Stimulated activated CD8-positive, alpha-beta memory T cell treated with anti-CD3 and anti-CD28 coated beads, Interleukin-2, amount 100 ng/mL, for 48 hours (primary cell): ENCODE measurements at regions not wholly inside any gene's neighbourhood (a gene's known extent, or its start where the extent isn't known, plus 50 kb on each side); places are given as distances from the start of the nearest gene placed in this dataset.

Experiments
- DNase-seq, 2 donors: peaks; one replicate each; pipeline ENCODE4 v3.0.0-alpha.2; 2020; ENCODE audit warnings: low read depth in 2 of 2

DNA sequence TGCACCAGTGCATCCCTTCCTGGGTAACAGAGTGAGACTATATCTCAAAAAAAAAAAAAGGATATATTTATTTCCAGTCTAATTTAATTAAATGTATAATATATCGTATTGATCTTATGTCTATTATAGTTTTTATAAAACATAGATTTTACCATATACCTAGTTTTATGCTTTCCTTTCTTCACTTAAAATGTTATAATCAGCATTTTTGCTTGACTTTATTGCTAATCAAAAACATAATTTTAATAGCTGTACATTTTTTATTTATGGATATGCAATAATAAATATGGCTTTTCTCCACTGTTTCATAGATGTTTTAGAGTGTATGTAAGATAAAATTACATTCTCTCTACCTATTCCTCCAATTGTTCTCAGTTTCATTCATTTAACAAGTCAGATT, 958.0 kb downstream of the EPHA4 start:
- no peak for DNase-seq

DNA sequence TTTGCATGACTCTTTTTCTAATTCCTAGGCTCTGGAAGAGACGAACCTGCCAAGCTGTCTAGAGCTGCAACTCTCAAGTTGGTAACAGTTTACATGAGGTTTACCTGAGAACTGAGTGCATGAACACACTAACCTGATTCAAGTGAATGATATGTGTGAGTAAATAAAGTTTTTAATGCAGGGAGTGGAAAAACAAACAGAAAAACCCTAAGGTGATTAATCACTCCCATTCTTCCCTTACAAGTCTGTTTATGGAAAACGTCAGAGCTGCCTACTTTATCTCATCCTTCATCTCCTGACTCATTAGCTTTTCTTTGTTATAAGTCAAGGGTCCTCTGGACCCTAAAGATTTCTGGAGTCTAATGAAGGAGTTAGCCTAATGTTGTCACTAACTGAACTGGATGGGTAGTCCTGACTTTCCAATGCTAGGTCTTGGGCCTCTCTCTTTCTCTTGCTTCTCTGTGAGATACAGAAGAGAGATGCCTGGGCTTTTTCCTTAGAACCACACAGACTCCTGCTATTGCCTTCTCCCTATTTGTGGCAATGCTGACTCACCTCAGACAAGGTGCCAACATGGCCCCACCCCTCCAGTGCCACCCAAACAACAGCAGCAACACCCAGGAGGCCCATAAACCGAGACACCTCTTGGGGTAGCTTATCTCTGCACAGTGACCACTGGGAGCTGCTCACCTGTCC, 952.4 kb downstream of the EPHA4 start:
- no peak for DNase-seq

- no peak for DNase-seq
These were observed 945.5 kb downstream of the EPHA4 start for GRCh38 chr2:220626603-220627002.

DNA sequence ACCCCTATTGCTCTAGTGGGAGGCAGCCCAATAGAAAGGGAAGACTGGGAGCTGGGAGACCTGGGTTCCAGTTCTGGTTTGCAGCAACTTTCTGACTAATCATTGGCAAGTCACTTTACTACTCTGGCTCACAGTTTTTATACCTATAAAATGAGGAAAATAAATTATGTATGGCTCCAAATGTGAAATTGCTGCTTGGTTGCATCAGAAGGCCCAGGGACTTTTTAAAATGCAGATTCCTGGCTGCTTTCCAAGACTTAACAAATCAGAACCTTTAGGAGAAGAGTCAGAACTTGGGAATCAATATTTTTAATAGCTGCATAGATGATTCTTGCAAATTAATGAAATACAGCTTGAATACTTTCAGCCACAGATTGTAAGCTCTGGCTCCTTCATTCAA, 943.9 kb downstream of the EPHA4 start:
- no peak for DNase-seq

GRCh38 chr2:220641137-220641536, 931.0 kb downstream of the EPHA4 start:
- no peak for DNase-seq

- no peak for DNase-seq
These were observed 925.7 kb downstream of the EPHA4 start for GRCh38 chr2:220646424-220646823.

- DNase-seq = no peak
These were observed 923.5 kb downstream of the EPHA4 start for GRCh38 chr2:220648628-220649027.

DNA sequence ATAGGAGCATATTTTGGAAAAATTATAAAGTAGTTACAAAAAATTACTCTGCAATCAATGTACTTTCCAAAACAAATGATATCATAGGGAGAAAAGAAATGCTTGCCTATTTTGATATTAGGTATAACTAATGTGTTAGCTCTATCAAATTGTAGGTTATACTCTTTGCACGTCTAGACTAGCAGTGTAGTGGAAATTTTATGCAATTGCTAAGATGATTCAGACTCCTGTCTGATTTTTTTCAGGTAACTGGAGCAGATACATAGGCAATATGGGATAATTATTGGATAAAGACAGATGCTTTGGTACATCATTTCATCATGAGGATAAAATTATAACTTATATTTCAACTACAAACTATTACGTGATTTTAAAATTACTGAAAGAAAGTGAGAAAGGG, 918.3 kb downstream of the EPHA4 start:
- DNase-seq = no peak

GRCh38 chr2:220654322-220654721, 917.8 kb downstream of the EPHA4 start:
- no peak for DNase-seq

DNA sequence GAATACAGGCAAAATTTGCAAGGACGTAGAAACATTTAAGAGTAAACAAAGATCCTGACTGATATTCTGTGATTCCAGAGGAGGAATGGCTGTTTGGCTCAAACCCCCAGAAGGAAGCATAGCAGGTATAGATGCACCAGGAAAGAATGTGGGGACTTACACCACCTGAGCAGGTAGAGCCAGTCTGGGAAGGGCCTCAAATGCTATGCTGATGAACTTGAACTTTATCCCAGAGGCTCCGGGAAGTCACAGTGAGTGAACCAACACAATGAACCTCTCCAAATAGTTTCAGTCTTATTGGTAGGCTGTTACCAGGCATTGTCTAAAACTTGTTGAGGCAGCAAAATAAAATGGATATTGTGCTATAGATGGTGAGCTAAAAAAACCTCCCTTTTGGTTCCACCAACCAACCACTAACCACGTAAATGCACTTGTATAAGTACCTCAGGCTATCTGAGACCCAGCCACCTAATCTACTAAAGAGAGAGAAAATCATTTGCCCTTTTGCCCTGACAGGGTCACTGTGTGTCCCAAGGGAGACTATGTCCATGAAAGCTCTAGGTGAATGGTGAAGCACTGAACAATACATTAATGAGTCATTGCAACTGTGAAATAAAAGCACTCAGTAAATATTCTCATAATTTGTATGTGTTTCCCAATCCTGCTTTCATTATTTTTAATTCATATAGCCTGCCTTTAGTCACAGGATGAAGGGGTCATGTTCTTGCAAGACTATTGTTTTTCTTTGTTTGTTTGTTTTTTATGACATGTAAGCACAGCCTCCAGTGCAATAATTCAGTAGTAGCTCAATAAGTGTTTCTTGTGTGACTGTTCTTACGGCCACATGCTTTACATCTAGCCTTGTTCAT, 911.6 kb downstream of the EPHA4 start:
- no peak for DNase-seq

DNA sequence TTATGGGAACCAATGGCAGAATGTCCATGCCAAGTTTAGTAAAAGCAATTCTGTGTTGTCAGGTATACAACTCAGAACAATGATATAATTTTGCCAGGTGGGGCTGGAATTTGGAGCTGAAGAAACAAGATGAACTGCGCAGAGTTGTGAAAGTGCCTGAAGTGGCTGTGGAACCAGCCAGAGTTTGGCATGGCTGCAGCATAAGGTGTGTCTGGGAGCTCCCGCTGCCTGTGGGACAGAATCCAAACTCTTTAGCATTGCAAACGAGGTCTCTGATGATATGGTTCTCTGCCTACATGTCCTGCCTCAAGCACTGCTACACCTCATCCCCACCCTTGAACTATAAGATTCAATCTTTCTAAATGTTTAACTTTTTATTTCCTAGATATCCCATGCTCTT, 909.7 kb downstream of the EPHA4 start:
- DNase-seq = no peak

- DNase-seq = no peak
These were observed 909.0 kb downstream of the EPHA4 start for GRCh38 chr2:220663065-220663464.

DNA sequence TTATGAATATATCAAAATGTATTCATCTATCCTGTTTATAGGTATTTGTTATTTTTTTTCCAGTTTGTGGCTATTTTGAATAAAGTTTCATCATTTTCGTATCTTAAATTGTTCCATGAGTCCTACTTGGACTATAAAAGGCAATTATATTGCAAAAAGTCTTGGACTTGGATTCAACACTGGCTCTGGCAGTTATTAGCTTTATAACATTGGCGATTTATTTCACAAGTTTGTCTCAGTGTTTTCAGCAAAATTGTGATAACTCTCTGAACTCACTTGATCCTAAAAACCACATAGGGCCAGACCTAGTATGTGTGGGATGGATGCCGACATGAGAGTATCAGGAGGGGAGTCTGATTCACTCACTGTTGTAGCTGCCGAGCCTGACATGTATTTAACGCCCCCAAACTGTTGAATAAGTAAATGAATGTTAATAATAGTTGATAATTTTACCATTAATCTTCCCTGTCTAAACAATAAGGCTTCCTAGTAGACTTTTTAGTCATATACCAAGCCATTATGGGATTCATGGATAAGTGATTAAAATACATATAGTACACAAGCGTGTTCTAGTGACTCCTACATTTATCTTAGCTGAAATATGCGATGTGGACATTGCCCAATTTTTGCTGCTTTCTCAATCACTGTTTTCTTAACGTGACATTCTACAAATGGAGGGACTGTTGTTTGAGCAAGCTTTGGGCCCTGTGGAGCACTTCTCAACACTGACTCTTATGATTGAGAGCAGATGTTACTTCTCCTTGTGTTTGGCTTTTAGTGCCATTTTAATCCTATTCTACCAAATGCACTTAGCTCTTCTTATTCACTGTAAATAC, 907.6 kb downstream of the EPHA4 start:
- DNase-seq = no peak

- DNase-seq = no peak
These were observed 907.0 kb downstream of the EPHA4 start for GRCh38 chr2:220665108-220665471.

- DNase-seq = no peak
These were observed 902.8 kb downstream of the EPHA4 start for GRCh38 chr2:220669324-220669723.

GRCh38 chr2:220670511-220670910, 901.6 kb downstream of the EPHA4 start:
- no peak for DNase-seq

GRCh38 chr2:220673151-220673874, 898.8 kb downstream of the EPHA4 start:
- no peak for DNase-seq

DNA sequence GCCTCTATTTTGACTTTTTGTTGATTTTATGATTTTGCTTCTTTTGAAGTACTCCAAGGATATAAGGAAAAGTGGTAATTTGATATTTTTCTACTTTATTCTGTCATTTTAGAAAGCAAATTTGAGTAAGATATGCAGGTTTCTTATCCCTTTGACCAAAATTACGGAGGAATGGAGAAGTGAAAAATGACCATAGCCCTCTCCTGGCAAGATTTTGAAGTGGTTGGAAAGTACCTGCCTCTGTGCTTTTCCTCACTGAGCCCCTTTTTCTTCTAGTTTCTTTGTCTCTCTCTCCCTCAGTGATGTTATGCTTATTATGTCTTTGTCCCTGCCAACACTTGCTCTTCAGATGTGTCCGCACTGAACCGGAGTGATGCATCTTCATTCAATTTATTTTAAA, 898.1 kb downstream of the EPHA4 start:
- DNase-seq = no peak

DNA sequence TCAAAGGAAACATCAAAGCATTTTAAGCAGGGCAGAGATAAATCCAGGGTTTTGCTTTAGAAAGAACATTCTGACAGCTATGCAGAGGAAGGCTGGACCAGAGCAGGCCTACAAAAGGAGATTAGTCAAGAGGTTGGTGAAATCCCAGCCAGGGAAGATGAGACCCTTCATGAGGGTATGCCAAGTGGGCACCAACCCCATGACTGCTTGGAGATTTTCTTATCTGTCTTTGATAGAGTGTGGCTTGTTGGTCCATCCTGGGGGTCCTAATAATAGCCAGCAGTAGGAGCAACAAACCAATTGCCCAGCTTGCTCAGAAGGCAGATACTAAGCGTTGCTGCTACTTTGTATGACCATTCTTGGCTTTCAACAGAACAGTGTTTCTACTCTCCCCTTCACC, 895.4 kb downstream of the EPHA4 start:
- no peak for DNase-seq

GRCh38 chr2:220678943-220679342, 893.2 kb downstream of the EPHA4 start:
- no peak for DNase-seq

GRCh38 chr2:220682616-220683015, 889.5 kb downstream of the EPHA4 start:
- no peak for DNase-seq

DNA sequence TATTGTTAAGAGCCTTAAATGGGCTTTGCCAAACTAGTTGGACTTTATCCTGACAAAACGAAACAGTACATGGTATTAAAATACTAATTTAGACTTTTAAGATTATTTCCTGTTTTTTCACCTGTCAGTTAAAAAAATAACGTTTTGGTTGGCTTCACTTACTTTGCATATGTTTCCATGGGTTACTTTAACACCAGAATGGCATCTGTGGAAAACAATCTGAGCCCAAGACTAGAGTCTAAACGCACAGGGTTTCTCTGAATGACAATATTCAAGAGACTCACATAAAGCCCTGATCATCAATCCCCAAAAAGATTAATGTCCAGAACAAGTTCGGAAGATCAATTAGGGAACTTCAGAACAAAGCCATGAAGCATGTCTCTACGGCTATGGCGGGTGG, 888.0 kb downstream of the EPHA4 start:
- DNase-seq = no peak
